HG03558 (cell line): ENCODE measurements at regions not wholly inside any gene's neighbourhood (a gene's known extent, or its start where the extent isn't known, plus 50 kb on each side); places are given as distances from the start of the nearest gene placed in this dataset.
"Not testable (repeated sequence)": the region's sequence is repeated elsewhere in the genome, so short reads cannot be mapped to it uniquely, and the experiment has no call there.

Experiments
- ATAC-seq: cut with Tn5 transposase; IDR thresholded peaks from one replicate; pipeline ENCODE4 v1.9.1; 2021; ENCODE audit warnings: moderate number of reproducible peaks; ENCODE audit not compliant: unreplicated experiment; ENCODE audit errors: extremely low read depth

- ATAC-seq: no peak
Observed at GRCh38 chr6:82775981-82776380, 289.7 kb downstream of the UBE3D start.

GRCh38 chr6:82779041-82779440 lies 286.6 kb downstream of the UBE3D start:
- no peak for ATAC-seq

GRCh38 chr6:82780334-82780733 lies 285.3 kb downstream of the UBE3D start:
- no peak for ATAC-seq

- ATAC-seq: no peak
Observed at GRCh38 chr6:82781620-82782204, 283.9 kb downstream of the UBE3D start.

- no peak for ATAC-seq
Observed at GRCh38 chr6:82783587-82784236, 281.9 kb downstream of the UBE3D start.

- no peak for ATAC-seq
Observed at GRCh38 chr6:82785206-82785605, 280.4 kb downstream of the UBE3D start.

- ATAC-seq: no peak
Observed at GRCh38 chr6:82786248-82786647, 279.4 kb downstream of the UBE3D start.

- no peak for ATAC-seq
Observed at GRCh38 chr6:82795940-82796339, 269.7 kb downstream of the UBE3D start.

GRCh38 chr6:82801083-82801482 lies 264.6 kb downstream of the UBE3D start:
- ATAC-seq: no peak

GRCh38 chr6:82816243-82816642 lies 249.4 kb downstream of the UBE3D start:
- not testable (repeated sequence) for ATAC-seq

- no peak for ATAC-seq
Observed at GRCh38 chr6:82818727-82819126, 246.9 kb downstream of the UBE3D start.

GRCh38 chr6:82823361-82823760 lies 242.3 kb downstream of the UBE3D start:
- ATAC-seq: no peak

- ATAC-seq: no peak
Observed at GRCh38 chr6:82832811-82833210, 232.8 kb downstream of the UBE3D start.

GRCh38 chr6:82833481-82833880 lies 232.2 kb downstream of the UBE3D start:
- no peak for ATAC-seq

- no peak for ATAC-seq
Observed at GRCh38 chr6:82836022-82836575, 229.5 kb downstream of the UBE3D start.

- ATAC-seq: no peak
Observed at GRCh38 chr6:82840571-82840970, 225.1 kb downstream of the UBE3D start.

- ATAC-seq: no peak
Observed at GRCh38 chr6:82841309-82841708, 224.3 kb downstream of the UBE3D start.
